ENCODE measurements at regions not wholly inside any gene's neighbourhood (a gene's known extent, or its start where the extent isn't known, plus 50 kb on each side); places are given as distances from the start of the nearest gene placed in this dataset.

GRCh38 chr6:91350146-91350908 lies 763.5 kb upstream of the MAP3K7 start:
- DNase-seq: no peak

GRCh38 chr6:91341473-91341872 lies 754.6 kb upstream of the MAP3K7 start:
- DNase-seq: no peak

GRCh38 chr6:91340896-91341395 lies 754.1 kb upstream of the MAP3K7 start:
- DNase-seq: no peak

GRCh38 chr6:91337967-91338366 lies 751.1 kb upstream of the MAP3K7 start:
- DNase-seq: no peak

GRCh38 chr6:91330896-91331295 lies 744.0 kb upstream of the MAP3K7 start:
- DNase-seq: no peak

GRCh38 chr6:91328241-91328640 lies 741.4 kb upstream of the MAP3K7 start:
- no peak for DNase-seq

- DNase-seq: no peak
These were observed 737.8 kb upstream of the MAP3K7 start for GRCh38 chr6:91324711-91325110.

GRCh38 chr6:91317984-91318383 lies 731.1 kb upstream of the MAP3K7 start:
- DNase-seq: no peak

- DNase-seq: no peak
These were observed 730.5 kb upstream of the MAP3K7 start for GRCh38 chr6:91317247-91317835.

- no peak for DNase-seq
These were observed 723.3 kb upstream of the MAP3K7 start for GRCh38 chr6:91310178-91310577.

GRCh38 chr6:91305755-91306154 lies 718.9 kb upstream of the MAP3K7 start:
- no peak for DNase-seq

GRCh38 chr6:91304521-91304920 lies 717.6 kb upstream of the MAP3K7 start:
- no peak for DNase-seq

GRCh38 chr6:91303326-91303725 lies 716.5 kb upstream of the MAP3K7 start:
- DNase-seq: no peak

- peak; percentile 84 for DNase-seq
These were observed 712.9 kb upstream of the MAP3K7 start for GRCh38 chr6:91299544-91300491.

GRCh38 chr6:91298543-91299145 lies 711.8 kb upstream of the MAP3K7 start:
- no peak for DNase-seq

GRCh38 chr6:91293395-91293794 lies 706.5 kb upstream of the MAP3K7 start:
- DNase-seq: no peak

GRCh38 chr6:91291071-91291470 lies 704.2 kb upstream of the MAP3K7 start:
- DNase-seq: no peak

GRCh38 chr6:91288741-91289140 lies 701.9 kb upstream of the MAP3K7 start:
- DNase-seq: no peak

- peak; percentile 40 for DNase-seq
These were observed 695.0 kb upstream of the MAP3K7 start for GRCh38 chr6:91281901-91282300.

GRCh38 chr6:91280494-91280830 lies 693.6 kb upstream of the MAP3K7 start:
- DNase-seq: no peak

- no peak for DNase-seq
These were observed 693.0 kb upstream of the MAP3K7 start for GRCh38 chr6:91279740-91280493.

- DNase-seq: no peak
These were observed 691.5 kb upstream of the MAP3K7 start for GRCh38 chr6:91278416-91278815.

Measured in fibroblast of skin of back (primary cell).